Stimulated activated CD8-positive, alpha-beta memory T cell treated with anti-CD3 and anti-CD28 coated beads, Interleukin-15, amount 100 ng/mL, for 48 hours (primary cell): ENCODE measurements at regions not wholly inside any gene's neighbourhood (a gene's known extent, or its start where the extent isn't known, plus 50 kb on each side); places are given as distances from the start of the nearest gene placed in this dataset.

Source experiments
- DNase-seq, 2 donors: peaks; one replicate each; pipeline ENCODE4 v3.0.0-alpha.2; 2020; ENCODE audit warnings: low read depth in 2 of 2

DNA sequence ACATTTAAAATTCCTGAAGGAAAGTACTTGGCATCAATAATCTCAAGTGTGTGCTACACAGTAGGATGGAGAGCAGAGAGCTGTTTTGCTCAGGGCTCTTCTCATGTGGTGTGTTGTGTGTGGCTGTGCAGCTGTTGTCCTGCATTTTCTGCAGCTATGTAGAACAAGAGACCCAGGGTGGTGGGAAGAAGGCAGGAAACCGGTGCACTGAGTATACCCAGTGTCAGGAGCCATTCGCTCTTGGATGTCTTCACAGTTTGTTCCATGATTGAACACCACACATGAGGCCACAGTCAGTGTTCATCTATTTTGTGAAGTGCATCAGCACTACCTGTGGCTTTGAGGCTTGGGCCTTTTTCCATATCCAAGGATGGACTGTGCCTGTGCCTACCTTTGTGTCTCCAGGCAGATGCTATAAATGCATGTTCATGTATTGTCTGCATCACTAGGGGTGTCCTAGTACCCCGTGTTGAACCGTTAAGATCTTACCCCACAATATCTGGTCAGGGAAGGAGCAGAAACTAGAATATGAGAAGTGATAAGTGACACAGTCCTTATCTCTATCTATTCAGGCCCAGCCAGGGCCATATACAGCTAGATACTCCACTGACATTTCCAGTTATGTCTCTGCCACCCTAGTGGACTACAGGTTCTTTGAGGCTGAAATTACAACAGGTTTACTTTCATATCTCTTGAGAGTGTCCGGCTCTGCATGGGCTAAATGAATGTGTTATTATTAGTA, 194.3 kb downstream of the NR2F2 start:
- no peak for DNase-seq

- DNase-seq, result no peak
Observed at GRCh38 chr15:96535148-96535547, 204.6 kb downstream of the NR2F2 start.

GRCh38 chr15:96538491-96538890, 208.0 kb downstream of the NR2F2 start:
- DNase-seq, result no peak

DNA sequence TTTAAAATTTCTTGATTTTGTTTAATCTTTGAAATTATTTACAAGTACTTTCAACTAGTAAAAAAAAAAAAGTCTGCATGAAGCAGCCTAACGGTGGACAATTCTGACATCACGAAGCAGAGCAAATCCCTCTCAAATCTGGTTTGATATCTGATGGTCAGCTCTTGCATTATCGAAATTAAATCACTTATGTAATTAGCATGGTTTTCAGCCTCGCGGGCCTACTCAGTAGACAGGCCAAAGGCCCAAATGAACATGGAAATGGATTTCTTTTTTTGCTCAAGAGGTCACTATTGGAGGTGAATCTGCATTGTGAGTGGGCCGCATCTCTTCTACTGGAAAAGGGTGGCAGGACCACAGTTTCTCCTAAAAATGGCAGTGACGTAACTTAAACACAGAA, 209.8 kb downstream of the NR2F2 start:
- DNase-seq, result no peak

GRCh38 chr15:96542130-96542770, 211.8 kb downstream of the NR2F2 start:
- DNase-seq, result no peak

GRCh38 chr15:96544162-96544756, 213.8 kb downstream of the NR2F2 start:
- DNase-seq, result no peak

DNA sequence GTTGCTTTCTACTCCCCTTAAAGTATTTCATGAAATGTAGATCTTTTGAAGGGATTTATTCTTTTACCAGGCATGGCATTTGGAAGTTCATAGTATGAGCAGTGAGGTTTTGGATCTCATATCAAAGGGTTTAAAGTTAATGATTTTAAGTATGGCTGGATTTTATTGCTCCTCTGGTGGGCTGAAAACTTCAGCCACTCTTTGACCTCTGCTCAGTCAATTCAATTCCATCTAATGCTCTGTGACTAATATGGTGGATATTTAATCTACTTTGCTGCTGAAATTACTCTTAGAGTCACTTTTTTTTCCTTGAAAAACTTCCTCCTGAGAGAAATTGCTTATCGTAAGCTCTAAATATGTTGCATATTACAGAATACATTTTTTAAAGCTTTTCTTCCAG, 218.6 kb downstream of the NR2F2 start:
- DNase-seq, result no peak

DNA sequence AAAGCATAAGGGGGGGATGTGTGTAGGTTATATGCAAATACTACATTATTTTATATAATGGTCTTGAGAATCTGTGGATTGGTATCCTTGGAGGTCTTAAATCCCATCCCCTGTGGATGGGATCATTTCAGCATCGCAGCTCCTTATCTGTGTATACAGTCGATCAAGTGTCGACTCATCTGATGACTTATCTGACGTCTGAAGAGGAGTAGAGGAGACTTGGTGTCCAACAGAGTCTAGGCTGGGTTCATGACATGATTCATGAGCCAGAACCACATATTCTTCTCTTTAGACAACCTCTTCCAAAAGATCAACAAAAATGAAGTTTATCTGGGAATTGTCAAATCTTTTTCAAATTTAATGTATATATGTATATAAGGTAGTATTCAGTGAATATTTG, 220.7 kb downstream of the NR2F2 start:
- DNase-seq, result no peak

GRCh38 chr15:96551722-96552121, 221.2 kb downstream of the NR2F2 start:
- DNase-seq, result no peak

GRCh38 chr15:96553006-96553405, 222.5 kb downstream of the NR2F2 start:
- DNase-seq, result no peak

GRCh38 chr15:96553451-96553850, 223.0 kb downstream of the NR2F2 start:
- no peak for DNase-seq

DNA sequence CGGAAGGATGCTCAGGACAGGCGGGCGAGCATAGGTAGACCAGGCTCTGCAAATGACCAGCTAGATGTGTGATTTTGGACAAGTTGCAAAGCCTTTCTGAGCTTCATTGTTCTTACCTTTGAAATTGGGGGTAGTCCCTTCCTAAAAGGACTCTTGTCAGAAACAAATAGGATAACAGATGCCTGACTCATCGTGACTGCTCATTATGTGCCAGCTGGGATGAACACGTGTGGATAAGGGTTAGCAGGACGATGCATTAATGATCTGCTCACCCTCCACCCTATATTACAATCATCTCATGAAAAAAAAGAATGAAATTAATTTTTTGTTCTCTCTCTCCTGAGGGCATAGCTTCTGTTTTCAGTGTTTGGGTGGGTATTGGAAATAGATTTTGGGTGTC, 223.4 kb downstream of the NR2F2 start:
- no peak for DNase-seq

- no peak for DNase-seq
Observed at GRCh38 chr15:96554541-96554940, 224.0 kb downstream of the NR2F2 start.

- DNase-seq, result no peak
Observed at GRCh38 chr15:96559087-96559486, 228.6 kb downstream of the NR2F2 start.

GRCh38 chr15:96559631-96560030, 229.1 kb downstream of the NR2F2 start:
- no peak for DNase-seq

DNA sequence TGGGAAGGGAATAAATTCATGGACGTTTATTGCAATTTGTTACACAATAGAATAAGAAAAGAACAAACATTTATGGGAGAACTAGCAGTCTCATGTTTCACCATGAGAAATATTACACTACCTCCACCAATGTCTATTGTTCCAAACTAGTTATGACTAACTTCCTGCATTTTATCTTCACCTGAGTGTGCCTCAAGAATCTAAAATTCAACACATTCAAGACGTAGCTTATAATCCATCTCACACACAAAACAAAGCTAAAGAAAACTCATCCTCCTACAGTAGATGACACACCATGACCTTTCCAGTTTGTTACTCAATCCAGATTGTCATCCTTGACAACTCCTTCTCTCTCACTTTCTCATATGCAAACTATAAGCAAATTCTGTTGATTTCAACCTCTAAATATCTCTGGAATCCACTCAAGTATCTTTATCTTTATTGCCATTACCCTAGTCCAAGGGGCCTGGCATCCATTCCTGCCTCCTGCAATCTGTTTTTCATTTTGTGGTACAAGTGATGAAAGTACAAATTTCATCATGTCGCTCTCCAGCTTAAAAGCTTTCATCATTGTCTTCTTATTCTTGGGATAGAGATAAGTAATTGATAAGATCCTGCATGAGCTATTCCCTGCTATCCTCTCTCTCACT, 229.9 kb downstream of the NR2F2 start:
- DNase-seq, result no peak

- DNase-seq, result no peak
Observed at GRCh38 chr15:96561593-96561992, 231.1 kb downstream of the NR2F2 start.

- DNase-seq, result no peak
Observed at GRCh38 chr15:96564546-96564945, 234.0 kb downstream of the NR2F2 start.

DNA sequence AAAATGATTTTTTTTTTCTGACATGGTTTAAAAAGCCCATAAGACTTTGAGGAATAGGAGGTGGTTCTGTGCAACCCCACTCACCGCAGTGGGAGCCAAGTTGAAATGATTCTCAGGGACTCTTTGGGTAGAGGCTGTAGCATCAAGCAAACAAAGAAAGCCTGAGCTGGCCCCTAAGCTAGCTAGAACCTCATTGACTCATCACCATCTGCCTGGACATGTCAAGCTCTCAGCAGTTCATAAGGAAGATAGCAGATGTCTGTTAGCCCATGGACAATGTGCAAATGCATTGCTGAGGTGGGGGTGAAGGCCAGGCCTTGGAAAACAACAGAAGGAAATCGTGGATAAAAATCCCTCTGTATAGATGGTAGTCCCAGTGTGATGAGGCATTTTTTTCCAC, 234.8 kb downstream of the NR2F2 start:
- no peak for DNase-seq

GRCh38 chr15:96574782-96575181, 244.3 kb downstream of the NR2F2 start:
- DNase-seq, result no peak

DNA sequence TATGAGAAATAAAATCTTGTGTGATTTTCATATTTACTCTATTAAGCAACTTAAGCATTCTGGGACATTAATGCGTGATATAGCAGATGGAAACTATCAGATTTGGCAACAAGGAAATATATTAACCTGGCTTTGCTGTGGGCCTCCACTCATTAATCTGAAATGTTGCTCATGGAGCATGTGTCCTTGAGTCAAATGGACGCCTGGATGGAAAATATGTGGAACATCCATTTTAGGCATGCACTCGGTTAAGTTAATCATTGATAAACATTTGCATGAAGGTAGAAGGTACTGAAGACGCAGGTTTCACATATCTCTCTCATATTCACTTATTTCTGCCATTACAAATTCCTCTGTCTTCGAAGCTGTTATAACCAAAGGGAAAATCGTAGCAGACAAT, 246.1 kb downstream of the NR2F2 start:
- no peak for DNase-seq

DNA sequence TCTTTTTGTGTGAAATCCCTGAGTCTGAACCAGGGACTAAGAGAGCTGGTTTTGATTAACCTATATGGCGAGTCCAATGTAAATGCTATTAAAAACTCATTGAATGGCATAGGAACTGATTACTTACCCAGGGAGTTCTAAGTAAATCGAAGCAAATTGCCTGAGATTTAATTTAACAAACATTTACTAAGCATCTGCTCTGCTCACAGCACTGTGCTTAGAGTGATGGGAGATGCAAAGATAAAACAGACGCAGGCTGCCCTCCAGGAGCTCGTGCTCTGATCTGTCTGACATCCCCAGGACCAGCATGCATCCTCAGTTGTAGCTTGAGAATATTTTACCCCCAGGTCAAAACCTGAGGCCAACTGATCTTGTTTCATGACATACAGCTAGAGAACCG, 247.9 kb downstream of the NR2F2 start:
- DNase-seq, result no peak

- DNase-seq, result no peak
Observed at GRCh38 chr15:96581371-96581770, 250.9 kb downstream of the NR2F2 start.
